ENCODE measurements at regions not wholly inside any gene's neighbourhood (a gene's known extent, or its start where the extent isn't known, plus 50 kb on each side); places are given as distances from the start of the nearest gene placed in this dataset.

- H3K27ac Mint-ChIP-seq: no peak overlapping the region
- no peaks in the 10 kb centered on the region for H3K27me3 Mint-ChIP-seq (ENCODE audit: low read depth)
- H3K4me3 Mint-ChIP-seq: no peak overlapping the region
- no peaks in the 10 kb centered on the region for H3K36me3 Mint-ChIP-seq (ENCODE audit: low read depth)
- no peaks in the 10 kb centered on the region for H3K4me1 Mint-ChIP-seq (ENCODE audit: low read depth)
- H3K9me3 Mint-ChIP-seq: no peaks in the 10 kb centered on the region
Observed at GRCh38 chr2:126748188-126748760, 92.3 kb downstream of the GYPC start.

- no peaks in the 10 kb centered on the region for H3K36me3 Mint-ChIP-seq (ENCODE audit: low read depth)
- H3K4me1 Mint-ChIP-seq (ENCODE audit: low read depth): no peaks in the 10 kb centered on the region
- H3K27ac Mint-ChIP-seq: no peak overlapping the region
- H3K4me3 Mint-ChIP-seq: no peak overlapping the region
- no peaks in the 10 kb centered on the region for H3K27me3 Mint-ChIP-seq (ENCODE audit: low read depth)
- H3K9me3 Mint-ChIP-seq: no peaks in the 10 kb centered on the region
Observed at GRCh38 chr2:126748929-126749518, 93.1 kb downstream of the GYPC start.

GRCh38 chr2:126749537-126749936, 93.6 kb downstream of the GYPC start:
- Mint-ChIP-seq H3K4me1 (ENCODE audit: low read depth) (no peaks in the 10 kb centered on the region), H3K36me3 (ENCODE audit: low read depth) (no peaks in the 10 kb centered on the region), H3K27me3 (ENCODE audit: low read depth) (no peaks in the 10 kb centered on the region), H3K27ac (no peak overlapping the region), H3K4me3 (no peak overlapping the region), H3K9me3 (no peaks in the 10 kb centered on the region)

DNA sequence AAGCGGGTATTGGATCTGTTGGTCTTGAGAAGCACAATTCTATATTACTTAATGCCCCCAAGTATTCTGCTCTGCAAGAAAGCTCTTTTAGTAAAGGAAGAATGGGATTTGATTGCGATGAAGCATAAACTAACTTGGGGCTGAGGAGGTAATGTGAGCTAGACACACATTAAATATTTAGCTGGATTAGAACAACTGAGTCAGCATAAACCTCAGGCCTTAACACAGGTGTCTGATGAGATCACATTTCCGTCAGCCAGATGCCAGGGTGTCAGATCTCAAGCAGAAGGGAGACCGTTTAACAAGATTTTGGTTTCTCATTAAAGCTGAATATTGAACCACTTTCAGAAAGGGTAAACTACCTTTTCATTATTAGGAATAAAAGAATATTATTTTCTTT, 94.5 kb downstream of the GYPC start:
- Mint-ChIP-seq H3K9me3 (no peaks in the 10 kb centered on the region), H3K36me3 (ENCODE audit: low read depth) (no peaks in the 10 kb centered on the region), H3K27me3 (ENCODE audit: low read depth) (no peaks in the 10 kb centered on the region), H3K4me1 (ENCODE audit: low read depth) (no peaks in the 10 kb centered on the region), H3K27ac (no peak overlapping the region), H3K4me3 (no peak overlapping the region)

GRCh38 chr2:126751477-126751876, 95.5 kb downstream of the GYPC start:
- H3K36me3 Mint-ChIP-seq (ENCODE audit: low read depth): peaks cover 4% of the 10 kb centered on the region
- no peaks in the 10 kb centered on the region for H3K4me1 Mint-ChIP-seq (ENCODE audit: low read depth)
- peaks cover 5% of the 10 kb centered on the region for H3K27me3 Mint-ChIP-seq (ENCODE audit: low read depth)
- H3K27ac Mint-ChIP-seq: no peak overlapping the region
- H3K4me3 Mint-ChIP-seq: no peak overlapping the region
- peaks cover 3% of the 10 kb centered on the region for H3K9me3 Mint-ChIP-seq

GRCh38 chr2:126752876-126753275, 96.9 kb downstream of the GYPC start:
- H3K27ac Mint-ChIP-seq: no peak overlapping the region
- H3K4me1 Mint-ChIP-seq (ENCODE audit: low read depth): no peaks in the 10 kb centered on the region
- peaks cover 5% of the 10 kb centered on the region for H3K36me3 Mint-ChIP-seq (ENCODE audit: low read depth)
- peaks cover 5% of the 10 kb centered on the region for H3K27me3 Mint-ChIP-seq (ENCODE audit: low read depth)
- no peak overlapping the region for H3K4me3 Mint-ChIP-seq
- peaks cover 3% of the 10 kb centered on the region for H3K9me3 Mint-ChIP-seq

GRCh38 chr2:126753501-126754212, 97.7 kb downstream of the GYPC start:
- peaks cover 5% of the 10 kb centered on the region for H3K27me3 Mint-ChIP-seq (ENCODE audit: low read depth)
- H3K4me1 Mint-ChIP-seq (ENCODE audit: low read depth): no peaks in the 10 kb centered on the region
- H3K36me3 Mint-ChIP-seq (ENCODE audit: low read depth): peaks cover 5% of the 10 kb centered on the region
- H3K9me3 Mint-ChIP-seq: peaks cover 3% of the 10 kb centered on the region
- no peak overlapping the region for H3K27ac Mint-ChIP-seq
- no peak overlapping the region for H3K4me3 Mint-ChIP-seq

DNA sequence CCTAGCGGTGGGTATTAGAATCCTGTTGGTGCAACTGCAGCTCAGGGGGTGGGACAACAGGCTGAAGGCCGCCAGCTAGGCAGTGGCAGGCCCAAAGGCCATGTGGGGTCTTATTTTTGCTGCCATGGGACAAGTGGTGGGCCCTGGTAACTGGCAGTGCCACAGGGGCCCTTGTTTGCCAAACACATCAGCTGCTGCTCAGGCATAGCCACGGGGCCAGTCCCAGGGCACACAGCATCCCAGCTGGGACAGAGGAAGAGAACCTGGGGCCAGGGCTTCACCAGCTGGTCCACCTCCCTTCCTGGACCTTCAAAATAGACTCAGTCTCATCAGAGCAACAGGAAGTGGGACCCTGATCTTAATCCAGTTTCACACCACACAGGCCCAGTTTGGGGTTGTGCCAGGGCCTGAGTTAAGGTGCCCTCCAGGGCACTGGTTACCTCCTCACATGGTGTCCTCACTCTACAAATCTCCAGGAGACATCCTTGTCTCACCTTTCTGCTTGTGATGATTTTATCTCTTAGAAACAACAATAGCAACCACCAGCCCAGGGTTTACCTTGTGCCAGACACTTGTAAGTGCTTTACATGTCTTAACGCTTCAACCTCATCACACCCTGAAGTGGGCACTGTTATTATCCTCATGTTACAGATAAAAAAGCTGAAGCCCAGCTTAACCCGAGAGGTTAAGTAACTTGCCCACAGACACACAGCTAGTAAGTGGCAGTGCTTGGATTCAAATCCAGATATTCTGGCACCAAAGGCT, 98.5 kb downstream of the GYPC start:
- Mint-ChIP-seq H3K27ac (no peak overlapping the region), H3K27me3 (ENCODE audit: low read depth) (peaks cover 5% of the 10 kb centered on the region), H3K36me3 (ENCODE audit: low read depth) (peaks cover 5% of the 10 kb centered on the region), H3K4me3 (no peak overlapping the region), H3K4me1 (ENCODE audit: low read depth) (no peaks in the 10 kb centered on the region), H3K9me3 (peaks cover 3% of the 10 kb centered on the region)

GRCh38 chr2:126756125-126756524, 100.2 kb downstream of the GYPC start:
- H3K27ac Mint-ChIP-seq: peak overlapping the region; percentile 8

GRCh38 chr2:126761256-126761980, 105.5 kb downstream of the GYPC start:
- Mint-ChIP-seq H3K4me3 (peak overlapping the region; percentile 57), H3K36me3 (ENCODE audit: low read depth) (peaks cover 3% of the 10 kb centered on the region), H3K4me1 (ENCODE audit: low read depth) (peaks cover 32% of the 10 kb centered on the region), H3K27ac (peak overlapping the region; percentile 49), H3K9me3 (no peaks in the 10 kb centered on the region), H3K27me3 (ENCODE audit: low read depth) (peaks cover 27% of the 10 kb centered on the region)

More at GRCh38 chr2:126756125-126756524, 100.2 kb downstream of the GYPC start:
- Mint-ChIP-seq H3K9me3 (peaks cover 3% of the 10 kb centered on the region), H3K4me1 (ENCODE audit: low read depth) (peaks cover 2% of the 10 kb centered on the region), H3K4me3 (no peak overlapping the region), H3K36me3 (ENCODE audit: low read depth) (peaks cover 5% of the 10 kb centered on the region), H3K27me3 (ENCODE audit: low read depth) (peaks cover 5% of the 10 kb centered on the region)

- Mint-ChIP-seq H3K9me3 (no peaks in the 10 kb centered on the region), H3K27me3 (ENCODE audit: low read depth) (peaks cover 30% of the 10 kb centered on the region), H3K4me1 (ENCODE audit: low read depth) (peaks cover 34% of the 10 kb centered on the region), H3K4me3 (peak overlapping the region; percentile 57), H3K27ac (peak overlapping the region; percentile 49), H3K36me3 (ENCODE audit: low read depth) (peaks cover 2% of the 10 kb centered on the region)
Observed at GRCh38 chr2:126761981-126762878, 106.3 kb downstream of the GYPC start.

DNA sequence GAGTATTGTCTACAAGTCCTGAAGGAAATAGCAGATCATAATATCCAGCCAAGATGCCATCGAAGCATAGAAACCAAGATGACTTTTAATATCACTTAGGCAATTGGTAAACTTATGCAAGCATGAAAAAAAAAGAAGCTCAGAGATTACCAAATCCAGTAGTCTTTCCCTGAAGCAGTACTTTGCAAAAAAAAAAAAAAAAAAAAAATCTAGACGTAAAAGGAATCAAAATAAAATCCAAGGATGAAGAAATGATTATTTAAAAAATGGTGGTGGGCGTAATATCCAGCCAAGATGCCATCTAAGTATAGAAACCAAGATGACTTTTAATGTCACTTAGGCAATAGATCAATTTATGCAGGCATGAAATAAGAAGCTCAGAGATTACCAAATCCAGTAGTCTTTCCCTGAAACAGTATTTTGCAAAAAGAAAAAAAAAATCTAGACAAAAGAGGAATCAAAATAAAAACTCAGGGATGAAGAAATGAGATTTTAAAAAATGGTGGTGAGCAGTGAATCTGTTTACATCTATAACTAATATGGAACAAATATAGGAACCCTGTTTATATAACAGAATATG, 108.8 kb downstream of the GYPC start:
- H3K36me3 Mint-ChIP-seq (ENCODE audit: low read depth): peaks cover 2% of the 10 kb centered on the region
- no peak overlapping the region for H3K4me3 Mint-ChIP-seq
- no peaks in the 10 kb centered on the region for H3K9me3 Mint-ChIP-seq
- peaks cover 38% of the 10 kb centered on the region for H3K4me1 Mint-ChIP-seq (ENCODE audit: low read depth)
- no peak overlapping the region for H3K27ac Mint-ChIP-seq
- H3K27me3 Mint-ChIP-seq (ENCODE audit: low read depth): peaks cover 30% of the 10 kb centered on the region

DNA sequence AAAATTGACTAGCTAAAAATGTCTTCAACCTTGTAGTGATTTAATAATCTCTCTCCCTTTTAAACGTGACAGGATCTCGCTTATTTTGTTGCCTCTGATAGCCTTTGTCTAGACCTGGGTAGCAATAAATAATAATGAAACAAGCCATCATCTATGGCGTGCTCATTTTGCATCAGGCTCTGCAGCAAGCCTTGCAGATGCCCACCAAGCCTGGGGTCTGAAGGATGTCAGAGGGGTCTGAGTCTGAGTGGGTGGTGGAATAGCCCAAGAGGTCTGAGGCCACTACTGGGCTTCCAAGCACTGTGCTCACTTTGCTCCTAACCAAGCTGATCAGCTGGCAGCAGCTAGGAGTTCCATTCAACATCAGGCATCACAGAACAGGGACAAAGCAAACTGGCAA, 109.4 kb downstream of the GYPC start:
- Mint-ChIP-seq H3K9me3 (no peaks in the 10 kb centered on the region), H3K27me3 (ENCODE audit: low read depth) (peaks cover 34% of the 10 kb centered on the region), H3K4me3 (no peak overlapping the region), H3K36me3 (ENCODE audit: low read depth) (peaks cover 2% of the 10 kb centered on the region), H3K27ac (peak overlapping the region; percentile 4), H3K4me1 (ENCODE audit: low read depth) (peaks cover 38% of the 10 kb centered on the region)
